Cardiac muscle cell (in vitro differentiated cells and primary cell): ENCODE measurements at regions not wholly inside any gene's neighbourhood (a gene's known extent, or its start where the extent isn't known, plus 50 kb on each side); places are given as distances from the start of the nearest gene placed in this dataset.

ENCODE experiments used
- DNase-seq, 2 donors: peaks; one replicate each; pipeline versions ENCODE4 v3.0.0 to v3.0.0-alpha.2; 2010 to 2017; ENCODE audit warnings: low read depth in 1 of 2, low spot score in 1 of 2
- H3K27ac ChIP-seq: fragments of 200-600 bp; sonication (generic); 2 replicates; pipeline ENCODE4 v1.5.1; 2016
- H3K27me3 ChIP-seq: fragments of 200-600 bp; sonication (generic); 2 replicates; pipeline ENCODE4 v1.6.0; 2016; ENCODE audit warnings: control low read depth
- H3K36me3 ChIP-seq: fragments of 200-600 bp; sonication (generic); 2 replicates; pipeline ENCODE4 v1.5.1; 2016; ENCODE audit warnings: control low read depth
- H3K4me1 ChIP-seq: fragments of 200-600 bp; sonication (generic); 2 replicates; pipeline ENCODE4 v1.8.1; 2017; ENCODE audit warnings: low read depth, mild to moderate bottlenecking, mixed run types
- H3K4me3 ChIP-seq: fragments of 200-600 bp; sonication (generic); 2 replicates; pipeline ENCODE4 v1.5.1; 2016; ENCODE audit warnings: mild to moderate bottlenecking
- H3K9me3 ChIP-seq: fragments of 200-600 bp; sonication (generic); 2 replicates; pipeline ENCODE4 v1.5.1; 2017; ENCODE audit warnings: low read depth, mild to moderate bottlenecking, control low read depth
- TF ChIP-seq, protein P1 (sequence below): IDR thresholded peaks from 2 replicates; pipeline ENCODE4 v1.5.1; 2012; ENCODE audit warnings: low read depth, mild to moderate bottlenecking, low read length

DNA sequence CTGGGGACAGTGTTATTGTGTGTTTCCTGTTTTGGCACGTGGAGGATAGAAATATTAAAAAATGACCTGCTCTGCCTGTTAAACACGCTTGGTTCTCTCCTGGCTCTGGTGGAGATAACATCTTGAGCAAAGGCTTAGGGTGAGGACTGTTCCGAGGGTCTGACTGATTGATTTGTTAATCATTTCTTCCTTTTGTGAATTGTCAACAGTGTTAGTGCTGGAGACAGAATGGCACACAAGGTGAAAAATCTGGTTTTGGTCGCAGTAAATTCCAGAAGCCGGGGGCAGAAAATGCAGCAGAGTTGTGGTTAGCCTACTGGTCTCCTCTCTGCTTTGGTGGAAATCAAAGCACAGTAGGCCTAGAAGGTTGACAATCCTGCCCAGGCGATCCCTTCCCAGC is 163.6 kb downstream of the FGF9 start:
- Histone ChIP-seq H3K27me3 (no peaks in the 10 kb centered on the region), H3K27ac (no peak overlapping the region), H3K4me3 (no peak overlapping the region), H3K9me3 (no peaks in the 10 kb centered on the region), H3K36me3 (no peaks in the 10 kb centered on the region), H3K4me1 (no peaks in the 10 kb centered on the region)
- TF ChIP-seq, protein P1, sequence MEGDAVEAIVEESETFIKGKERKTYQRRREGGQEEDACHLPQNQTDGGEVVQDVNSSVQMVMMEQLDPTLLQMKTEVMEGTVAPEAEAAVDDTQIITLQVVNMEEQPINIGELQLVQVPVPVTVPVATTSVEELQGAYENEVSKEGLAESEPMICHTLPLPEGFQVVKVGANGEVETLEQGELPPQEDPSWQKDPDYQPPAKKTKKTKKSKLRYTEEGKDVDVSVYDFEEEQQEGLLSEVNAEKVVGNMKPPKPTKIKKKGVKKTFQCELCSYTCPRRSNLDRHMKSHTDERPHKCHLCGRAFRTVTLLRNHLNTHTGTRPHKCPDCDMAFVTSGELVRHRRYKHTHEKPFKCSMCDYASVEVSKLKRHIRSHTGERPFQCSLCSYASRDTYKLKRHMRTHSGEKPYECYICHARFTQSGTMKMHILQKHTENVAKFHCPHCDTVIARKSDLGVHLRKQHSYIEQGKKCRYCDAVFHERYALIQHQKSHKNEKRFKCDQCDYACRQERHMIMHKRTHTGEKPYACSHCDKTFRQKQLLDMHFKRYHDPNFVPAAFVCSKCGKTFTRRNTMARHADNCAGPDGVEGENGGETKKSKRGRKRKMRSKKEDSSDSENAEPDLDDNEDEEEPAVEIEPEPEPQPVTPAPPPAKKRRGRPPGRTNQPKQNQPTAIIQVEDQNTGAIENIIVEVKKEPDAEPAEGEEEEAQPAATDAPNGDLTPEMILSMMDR, result no peak
- no peak for DNase-seq

- no peaks in the 10 kb centered on the region for H3K4me1 ChIP-seq
- no peaks in the 10 kb centered on the region for H3K27me3 ChIP-seq
- DNase-seq, result no peak
- no peaks in the 10 kb centered on the region for H3K9me3 ChIP-seq
- no peak overlapping the region for H3K4me3 ChIP-seq
- TF ChIP-seq, protein P1, result no peak
- H3K27ac ChIP-seq, result no peak overlapping the region
- no peaks in the 10 kb centered on the region for H3K36me3 ChIP-seq
These were observed 166.4 kb downstream of the FGF9 start for GRCh38 chr13:21837288-21837687.

DNA sequence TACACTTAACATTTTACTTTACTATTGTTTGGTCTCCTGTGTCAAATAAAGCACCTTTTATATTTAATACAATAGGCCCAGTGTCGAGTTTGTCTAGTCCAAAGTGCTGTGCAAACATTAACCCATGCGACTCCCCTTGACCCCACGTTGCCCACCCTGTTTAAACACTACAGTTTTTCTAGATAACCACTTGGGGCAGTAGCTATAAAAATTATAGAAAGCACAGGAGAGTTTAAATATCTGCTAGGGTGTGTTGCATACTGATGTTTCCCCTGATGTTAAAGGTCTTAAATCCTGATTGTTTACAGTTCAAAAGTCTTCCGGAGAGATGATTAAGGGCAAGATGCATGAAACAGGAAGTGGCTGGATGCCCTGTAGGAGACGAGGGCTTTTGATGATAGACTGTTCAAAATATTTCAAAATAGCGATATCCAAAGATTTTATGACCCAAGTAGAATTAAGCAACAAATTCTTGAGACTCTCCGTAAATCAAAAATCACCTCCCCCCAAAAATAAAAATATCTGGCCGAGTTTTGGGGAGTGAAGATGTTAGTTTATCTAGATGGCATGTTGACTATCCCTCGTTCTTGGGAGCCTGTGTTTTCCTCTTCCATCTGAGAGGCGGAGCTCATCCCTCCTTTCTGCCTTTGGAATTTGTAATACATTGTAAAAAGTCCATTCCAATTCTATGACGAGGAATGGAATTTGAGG is 167.1 kb downstream of the FGF9 start:
- Histone ChIP-seq H3K36me3 (no peaks in the 10 kb centered on the region), H3K9me3 (no peaks in the 10 kb centered on the region), H3K27me3 (no peaks in the 10 kb centered on the region), H3K27ac (no peak overlapping the region), H3K4me1 (no peaks in the 10 kb centered on the region), H3K4me3 (no peak overlapping the region)
- DNase-seq, result no peak
- TF ChIP-seq, protein P1, result no peak

DNA sequence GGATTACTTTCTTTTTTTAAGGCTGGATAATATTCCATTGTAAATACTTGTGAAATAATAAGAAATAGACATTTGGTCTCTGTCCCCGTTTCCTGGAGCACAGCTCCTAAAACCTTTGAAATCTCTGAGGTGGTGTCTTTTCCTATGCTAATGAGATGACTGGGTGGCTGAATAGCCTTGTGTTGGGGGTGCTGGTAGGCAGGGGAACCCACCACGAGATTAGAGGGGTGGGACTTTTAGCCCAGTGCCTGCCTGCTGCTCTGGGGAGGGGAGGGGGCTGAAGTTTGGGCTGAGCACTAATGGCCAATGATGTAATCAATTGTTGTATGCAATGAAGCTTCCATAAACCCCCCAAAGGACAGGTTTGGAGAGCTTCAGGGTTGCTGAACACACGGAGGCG is 175.7 kb downstream of the FGF9 start:
- no peak overlapping the region for H3K27ac ChIP-seq
- no peak overlapping the region for H3K4me3 ChIP-seq
- DNase-seq, result no peak
- H3K4me1 ChIP-seq, result peaks cover 5% of the 10 kb centered on the region
- no peaks in the 10 kb centered on the region for H3K36me3 ChIP-seq
- no peaks in the 10 kb centered on the region for H3K27me3 ChIP-seq
- no peaks in the 10 kb centered on the region for H3K9me3 ChIP-seq
- TF ChIP-seq, protein P1, result no peak

- no peak overlapping the region for H3K27ac ChIP-seq
- H3K36me3 ChIP-seq, result no peaks in the 10 kb centered on the region
- peak; percentile 6 to 55 for DNase-seq
- no peak overlapping the region for H3K4me3 ChIP-seq
- H3K9me3 ChIP-seq, result no peaks in the 10 kb centered on the region
- no peaks in the 10 kb centered on the region for H3K27me3 ChIP-seq
- TF ChIP-seq, protein P1, result peak; percentile 18
- peaks cover 5% of the 10 kb centered on the region for H3K4me1 ChIP-seq
These were observed 178.4 kb downstream of the FGF9 start for GRCh38 chr13:21849323-21849722.
